ENCODE measurements at regions not wholly inside any gene's neighbourhood (a gene's known extent, or its start where the extent isn't known, plus 50 kb on each side); places are given as distances from the start of the nearest gene placed in this dataset.
"Not testable (repeated sequence)": the region's sequence is repeated elsewhere in the genome, so short reads cannot be mapped to it uniquely, and the experiment has no call there.

GRCh38 chr2:212811921-212812320 is 273.3 kb upstream of the ERBB4 start:
- no peak overlapping the region for H3K4me3 Mint-ChIP-seq
- no peaks in the 10 kb centered on the region for H3K4me1 ChIP-seq (ENCODE audit: control insufficient read depth, insufficient read depth, low read length, poor library complexity, severe bottlenecking)
- H3K27me3 Mint-ChIP-seq: peaks cover 4% of the 10 kb centered on the region
- H3K9me3 Mint-ChIP-seq: peaks cover 0 to 5% (median 0%) of the 10 kb centered on the region in 7 donors
- H3K4me1 Mint-ChIP-seq: peaks cover 0 to 4% (median 0%) of the 10 kb centered on the region in 4 donors
- ATAC-seq (ENCODE audit: low read depth in 2 of 2) (no peak), DNase-seq (no peak)
- H3K9me3 ChIP-seq (ENCODE audit: control insufficient read depth in 2 of 2, low read length in 2 of 2): no peaks in the 10 kb centered on the region
- no peak overlapping the region for H3K4me3 ChIP-seq (ENCODE audit: low read depth, low read length)
- H3K27ac ChIP-seq (ENCODE audit: insufficient read depth, low read length, poor library complexity, severe bottlenecking): no peak overlapping the region
- no peak overlapping the region for H3K27ac Mint-ChIP-seq
- no peaks in the 10 kb centered on the region for H3K36me3 ChIP-seq (ENCODE audit: control insufficient read depth, insufficient read depth, low read length)
- no peaks in the 10 kb centered on the region for H3K27me3 ChIP-seq (ENCODE audit: control insufficient read depth, insufficient read depth, low read length)
- H3K36me3 Mint-ChIP-seq: peaks cover 9% of the 10 kb centered on the region

GRCh38 chr2:212811036-212811805 is 272.6 kb upstream of the ERBB4 start:
- H3K4me1 Mint-ChIP-seq: peaks cover 0 to 4% (median 0%) of the 10 kb centered on the region in 4 donors
- no peaks in the 10 kb centered on the region for H3K4me1 ChIP-seq (ENCODE audit: control insufficient read depth, insufficient read depth, low read length, poor library complexity, severe bottlenecking)
- peaks cover 14% of the 10 kb centered on the region for H3K36me3 Mint-ChIP-seq
- H3K4me3 Mint-ChIP-seq: no peak overlapping the region
- H3K4me3 ChIP-seq (ENCODE audit: low read depth, low read length): no peak overlapping the region
- no peaks in the 10 kb centered on the region for H3K27me3 ChIP-seq (ENCODE audit: control insufficient read depth, insufficient read depth, low read length)
- no peak overlapping the region for H3K27ac Mint-ChIP-seq
- peaks cover 0 to 5% (median 0%) of the 10 kb centered on the region in 7 donors for H3K9me3 Mint-ChIP-seq
- DNase-seq (peak in 1 of 3 donors; percentile 12), ATAC-seq (ENCODE audit: low read depth in 2 of 2) (no peak)
- H3K27me3 Mint-ChIP-seq: peaks cover 4% of the 10 kb centered on the region
- H3K27ac ChIP-seq (ENCODE audit: insufficient read depth, low read length, poor library complexity, severe bottlenecking): no peak overlapping the region
- H3K36me3 ChIP-seq (ENCODE audit: control insufficient read depth, insufficient read depth, low read length): no peaks in the 10 kb centered on the region
- no peaks in the 10 kb centered on the region for H3K9me3 ChIP-seq (ENCODE audit: control insufficient read depth in 2 of 2, low read length in 2 of 2)

- H3K27me3 ChIP-seq (ENCODE audit: control insufficient read depth, insufficient read depth, low read length): no peaks in the 10 kb centered on the region
- H3K9me3 ChIP-seq (ENCODE audit: control insufficient read depth in 2 of 2, low read length in 2 of 2): no peaks in the 10 kb centered on the region
- no peaks in the 10 kb centered on the region for H3K36me3 Mint-ChIP-seq
- no peak for ATAC-seq (ENCODE audit: low read depth in 2 of 2)
- H3K27ac ChIP-seq (ENCODE audit: insufficient read depth, low read length, poor library complexity, severe bottlenecking): no peak overlapping the region
- H3K4me1 Mint-ChIP-seq: peaks cover 0 to 4% (median 3%) of the 10 kb centered on the region in 4 donors
- H3K27me3 Mint-ChIP-seq: no peaks in the 10 kb centered on the region
- DNase-seq: no peak
- peaks cover 0 to 2% (median 0%) of the 10 kb centered on the region in 7 donors for H3K9me3 Mint-ChIP-seq
- H3K4me3 ChIP-seq (ENCODE audit: low read depth, low read length): no peak overlapping the region
- H3K36me3 ChIP-seq (ENCODE audit: control insufficient read depth, insufficient read depth, low read length): no peaks in the 10 kb centered on the region
- no peak overlapping the region for H3K4me3 Mint-ChIP-seq
- H3K27ac Mint-ChIP-seq: no peak overlapping the region
- no peaks in the 10 kb centered on the region for H3K4me1 ChIP-seq (ENCODE audit: control insufficient read depth, insufficient read depth, low read length, poor library complexity, severe bottlenecking)
These were observed 259.0 kb upstream of the ERBB4 start for GRCh38 chr2:212797484-212798205.

GRCh38 chr2:212794471-212794870 is 255.9 kb upstream of the ERBB4 start:
- H3K27me3 Mint-ChIP-seq: no peaks in the 10 kb centered on the region
- H3K4me3 ChIP-seq (ENCODE audit: low read depth, low read length): no peak overlapping the region
- no peak for ATAC-seq (ENCODE audit: low read depth in 2 of 2)
- H3K27ac Mint-ChIP-seq: no peak overlapping the region
- H3K4me3 Mint-ChIP-seq: no peak overlapping the region
- peaks cover 6% of the 10 kb centered on the region for H3K36me3 Mint-ChIP-seq
- no peaks in the 10 kb centered on the region for H3K9me3 ChIP-seq (ENCODE audit: control insufficient read depth in 2 of 2, low read length in 2 of 2)
- H3K4me1 ChIP-seq (ENCODE audit: control insufficient read depth, insufficient read depth, low read length, poor library complexity, severe bottlenecking): no peaks in the 10 kb centered on the region
- DNase-seq: no peak
- H3K36me3 ChIP-seq (ENCODE audit: control insufficient read depth, insufficient read depth, low read length): no peaks in the 10 kb centered on the region
- no peak overlapping the region for H3K27ac ChIP-seq (ENCODE audit: insufficient read depth, low read length, poor library complexity, severe bottlenecking)
- peaks cover 0 to 4% (median 3%) of the 10 kb centered on the region in 4 donors for H3K4me1 Mint-ChIP-seq
- no peaks in the 10 kb centered on the region for H3K27me3 ChIP-seq (ENCODE audit: control insufficient read depth, insufficient read depth, low read length)
- H3K9me3 Mint-ChIP-seq: no peaks in the 10 kb centered on the region

- H3K27ac Mint-ChIP-seq: peak overlapping the region in 1 of 3 donors; percentile 18
These were observed 253.0 kb upstream of the ERBB4 start for GRCh38 chr2:212791569-212791968.

GRCh38 chr2:212786088-212786487 is 247.5 kb upstream of the ERBB4 start:
- H3K27ac ChIP-seq (ENCODE audit: insufficient read depth, low read length, poor library complexity, severe bottlenecking); DNase-seq: not testable (repeated sequence)

More at GRCh38 chr2:212791569-212791968, 253.0 kb upstream of the ERBB4 start:
- no peak overlapping the region for H3K4me3 Mint-ChIP-seq
- H3K4me1 Mint-ChIP-seq: peaks cover 0 to 4% (median 3%) of the 10 kb centered on the region in 4 donors
- no peaks in the 10 kb centered on the region for H3K9me3 ChIP-seq (ENCODE audit: control insufficient read depth in 2 of 2, low read length in 2 of 2)
- H3K36me3 ChIP-seq (ENCODE audit: control insufficient read depth, insufficient read depth, low read length): no peaks in the 10 kb centered on the region
- peaks cover 0 to 5% (median 2%) of the 10 kb centered on the region in 7 donors for H3K9me3 Mint-ChIP-seq
- ATAC-seq (ENCODE audit: low read depth in 2 of 2) (no peak), DNase-seq (no peak)
- no peak overlapping the region for H3K27ac ChIP-seq (ENCODE audit: insufficient read depth, low read length, poor library complexity, severe bottlenecking)
- no peak overlapping the region for H3K4me3 ChIP-seq (ENCODE audit: low read depth, low read length)
- no peaks in the 10 kb centered on the region for H3K27me3 Mint-ChIP-seq
- H3K36me3 Mint-ChIP-seq: peaks cover 10% of the 10 kb centered on the region
- H3K4me1 ChIP-seq (ENCODE audit: control insufficient read depth, insufficient read depth, low read length, poor library complexity, severe bottlenecking): no peaks in the 10 kb centered on the region
- H3K27me3 ChIP-seq (ENCODE audit: control insufficient read depth, insufficient read depth, low read length): no peaks in the 10 kb centered on the region

GRCh38 chr2:212777020-212777491 is 238.5 kb upstream of the ERBB4 start:
- peak in 2 of 3 donors; percentile 55 to 72 for DNase-seq
- Mint-ChIP-seq H3K4me1 (peaks cover 6 to 10% (median 9%) of the 10 kb centered on the region in 4 donors), H3K9me3 (peaks cover 0 to 3% (median 0%) of the 10 kb centered on the region in 7 donors), H3K36me3 (no peaks in the 10 kb centered on the region), H3K27me3 (no peaks in the 10 kb centered on the region), H3K4me3 (peak overlapping the region in 2 of 4 donors; percentile 42 to 56), H3K27ac (peak overlapping the region; percentile 47 to 79 (median 58))
- H3K4me3 ChIP-seq (ENCODE audit: low read depth, low read length): peak overlapping the region; percentile 65
- no peak overlapping the region for H3K27ac ChIP-seq (ENCODE audit: insufficient read depth, low read length, poor library complexity, severe bottlenecking)
- H3K36me3 ChIP-seq (ENCODE audit: control insufficient read depth, insufficient read depth, low read length): no peaks in the 10 kb centered on the region
- peak; percentile 59 to 65 for ATAC-seq (ENCODE audit: low read depth in 2 of 2)
- no peaks in the 10 kb centered on the region for H3K27me3 ChIP-seq (ENCODE audit: control insufficient read depth, insufficient read depth, low read length)
- no peaks in the 10 kb centered on the region for H3K9me3 ChIP-seq (ENCODE audit: control insufficient read depth in 2 of 2, low read length in 2 of 2)
- peaks cover 5% of the 10 kb centered on the region for H3K4me1 ChIP-seq (ENCODE audit: control insufficient read depth, insufficient read depth, low read length, poor library complexity, severe bottlenecking)

More at GRCh38 chr2:212786088-212786487, 247.5 kb upstream of the ERBB4 start:
- not testable (repeated sequence) for ATAC-seq (ENCODE audit: low read depth in 2 of 2); H3K27ac Mint-ChIP-seq; H3K4me3 Mint-ChIP-seq; H3K4me3 ChIP-seq (ENCODE audit: low read depth, low read length); H3K4me1 ChIP-seq (ENCODE audit: control insufficient read depth, insufficient read depth, low read length, poor library complexity, severe bottlenecking); H3K27me3 Mint-ChIP-seq; H3K27me3 ChIP-seq (ENCODE audit: control insufficient read depth, insufficient read depth, low read length); H3K36me3 ChIP-seq (ENCODE audit: control insufficient read depth, insufficient read depth, low read length)
- Mint-ChIP-seq H3K9me3 (peaks cover 4 to 29% (median 12%) of the 10 kb centered on the region in 7 donors), H3K36me3 (peaks cover 15% of the 10 kb centered on the region), H3K4me1 (peaks cover 0 to 12% (median 3%) of the 10 kb centered on the region in 4 donors)
- H3K9me3 ChIP-seq (ENCODE audit: control insufficient read depth in 2 of 2, low read length in 2 of 2): peaks cover 10 to 15% of the 10 kb centered on the region in 2 experiments

Data from CD4-positive, CD25-positive, alpha-beta regulatory T cell (primary cell).